Keratinocyte (primary cell): ENCODE measurements at regions not wholly inside any gene's neighbourhood (a gene's known extent, or its start where the extent isn't known, plus 50 kb on each side); places are given as distances from the start of the nearest gene placed in this dataset.

Experiments
- DNase-seq: peaks from one replicate; pipeline ENCODE4 v3.0.0-alpha.2; 2011; ENCODE audit warnings: low read depth, missing footprints, low spot score
- FAIRE-seq: peaks from 2 replicates; lab custom pipeline; 2011; peaks lifted over from hg19 to GRCh38; lab: Jason Lieb, UNC
- H2AFZ ChIP-seq: 2 replicates; pipeline ENCODE4 v1.6.0; 2012; ENCODE audit warnings: low read length, control low read depth, inconsistent platforms; ENCODE audit not compliant: control insufficient read depth
- H3K27ac ChIP-seq: 2 replicates; pipeline ENCODE4 v1.5.1; 2011; ENCODE audit warnings: low read length; ENCODE audit not compliant: control insufficient read depth, insufficient read depth
- H3K27me3 ChIP-seq: 3 replicates; pipeline ENCODE4 v1.6.0; 2011; ENCODE audit warnings: low read length; ENCODE audit not compliant: control insufficient read depth, insufficient read depth; ENCODE audit errors: extremely low read depth
- H3K36me3 ChIP-seq, 2 experiments: 2 replicates in 1 of 2; 3 replicates in 1 of 2; pipeline ENCODE4 v1.5.1; 2011; ENCODE audit warnings: low read length in 2 of 2, mild to moderate bottlenecking in 1 of 2; ENCODE audit not compliant: control insufficient read depth in 2 of 2, insufficient read depth in 2 of 2; ENCODE audit errors: extremely low read depth in 1 of 2
- H3K4me1 ChIP-seq: 3 replicates; pipeline ENCODE4 v1.5.1; 2011; ENCODE audit warnings: low read length; ENCODE audit not compliant: control insufficient read depth, insufficient read depth; ENCODE audit errors: extremely low read depth
- H3K4me2 ChIP-seq: 3 replicates; pipeline ENCODE4 v1.6.0; 2011; ENCODE audit warnings: low read depth, low read length; ENCODE audit not compliant: control insufficient read depth, insufficient read depth; ENCODE audit errors: extremely low read depth
- H3K4me3 ChIP-seq, 3 experiments: fragments of 200-600 bp in 1 of 3; sonication (generic) in 1 of 3; 2 replicates in 2 of 3; 3 replicates in 1 of 3; pipeline ENCODE4 v1.5.1; 2011 to 2016; ENCODE audit warnings: low read length in 3 of 3, mild to moderate bottlenecking in 3 of 3, control low read depth in 2 of 3, inconsistent platforms in 1 of 3, low read depth in 1 of 3, mixed read lengths in 1 of 3, mixed run types in 1 of 3, moderate library complexity in 1 of 3; ENCODE audit not compliant: control insufficient read depth in 2 of 3, insufficient read depth in 2 of 3; ENCODE audit errors: extremely low read depth in 1 of 3
- H3K79me2 ChIP-seq: 2 replicates; pipeline ENCODE4 v1.6.0; 2012; ENCODE audit warnings: low read length; ENCODE audit not compliant: control insufficient read depth, insufficient read depth
- H3K9ac ChIP-seq: 3 replicates; pipeline ENCODE4 v1.6.0; 2011; ENCODE audit warnings: low read length; ENCODE audit not compliant: control insufficient read depth, insufficient read depth; ENCODE audit errors: extremely low read depth
- H3K9me1 ChIP-seq: 3 replicates; pipeline ENCODE4 v1.6.0; 2011; ENCODE audit warnings: low read length; ENCODE audit not compliant: control insufficient read depth, insufficient read depth; ENCODE audit errors: extremely low read depth
- H3K9me3 ChIP-seq: 2 replicates; pipeline ENCODE4 v1.5.1; 2012; ENCODE audit warnings: low read depth, low read length; ENCODE audit not compliant: control insufficient read depth
- H4K20me1 ChIP-seq: 3 replicates; pipeline ENCODE4 v1.6.0; 2011; ENCODE audit warnings: low read length; ENCODE audit not compliant: control insufficient read depth, insufficient read depth; ENCODE audit errors: extremely low read depth
- CTCF ChIP-seq, 3 experiments: IDR thresholded peaks in 1 of 3; conservative IDR thresholded peaks in 1 of 3; optimal IDR thresholded peaks in 1 of 3; 2 replicates in 2 of 3; 3 replicates in 1 of 3; pipeline versions ENCODE3 to v1.5.1; 2011; ENCODE audit warnings: low read length in 3 of 3, mild to moderate bottlenecking in 3 of 3, moderate library complexity in 2 of 3, control low read depth in 1 of 3, inconsistent platforms in 1 of 3; ENCODE audit not compliant: insufficient read depth in 2 of 3; ENCODE audit errors: extremely low read depth in 1 of 3
- EZH2 ChIP-seq: IDR thresholded peaks from one replicate; pipeline ENCODE4 v1.6.1; 2012; ENCODE audit warnings: inconsistent platforms, mild to moderate bottlenecking, low read length, moderate library complexity
- dilution Hi-C: fragments of 300-500 bp; cut with MboI; formaldehyde crosslinking; loops from one replicate; pipeline ENCODE4 v1.7.0; 2020; ENCODE audit warnings: low sequenced_read_pairs; ENCODE audit not compliant: extremely low pct_ligation_motif_present

- H3K27me3 ChIP-seq, result no peaks in the 10 kb centered on the region
- no peak overlapping the region for H3K9ac ChIP-seq
- TF ChIP-seq EZH2, result no peak
- no peak for TF ChIP-seq CTCF (optimal IDR thresholded peaks at IDR 0.05 in 1 of 3, IDR thresholded peaks at IDR 0.05 in 1 of 3, conservative IDR thresholded peaks at IDR 0.05 in 1 of 3; ENCODE audit: extremely low read depth in 1 of 3, insufficient read depth in 2 of 3, low read length in 3 of 3)
- FAIRE-seq (no peak), DNase-seq (no peak)
- no peaks in the 10 kb centered on the region for H3K9me1 ChIP-seq
- no peak overlapping the region for H3K4me3 ChIP-seq
- H3K4me1 ChIP-seq, result no peaks in the 10 kb centered on the region
- dilution Hi-C loops, result no loop called here
- H3K9me3 ChIP-seq, result peaks cover 2% of the 10 kb centered on the region
- no peak overlapping the region for H2AFZ ChIP-seq
- H3K27ac ChIP-seq, result no peak overlapping the region
- H3K4me2 ChIP-seq, result no peak overlapping the region
- H3K79me2 ChIP-seq, result no peaks in the 10 kb centered on the region
- H3K36me3 ChIP-seq, result no peaks in the 10 kb centered on the region
- no peaks in the 10 kb centered on the region for H4K20me1 ChIP-seq
Measured at GRCh38 chr13:46480131-46480530, 72.8 kb upstream of the LRCH1 start.

GRCh38 chr13:46479691-46480090, 73.3 kb upstream of the LRCH1 start:
- TF ChIP-seq CTCF (optimal IDR thresholded peaks at IDR 0.05 in 1 of 3, IDR thresholded peaks at IDR 0.05 in 1 of 3, conservative IDR thresholded peaks at IDR 0.05 in 1 of 3; ENCODE audit: extremely low read depth in 1 of 3, insufficient read depth in 2 of 3, low read length in 3 of 3), result no peak
- H3K27me3 ChIP-seq, result no peaks in the 10 kb centered on the region
- H3K9me1 ChIP-seq, result no peaks in the 10 kb centered on the region
- no peaks in the 10 kb centered on the region for H4K20me1 ChIP-seq
- no peaks in the 10 kb centered on the region for H3K4me1 ChIP-seq
- H3K79me2 ChIP-seq, result no peaks in the 10 kb centered on the region
- DNase-seq, result no peak
- dilution Hi-C loops, result no loop called here
- H3K27ac ChIP-seq, result no peak overlapping the region
- H3K9ac ChIP-seq, result no peak overlapping the region
- no peak overlapping the region for H3K4me3 ChIP-seq
- no peak overlapping the region for H3K4me2 ChIP-seq
- H3K36me3 ChIP-seq, result no peaks in the 10 kb centered on the region
- no peaks in the 10 kb centered on the region for H3K9me3 ChIP-seq
- no peak overlapping the region for H2AFZ ChIP-seq
- FAIRE-seq, result no peak
